Karpas-422 (cell line): ENCODE measurements at regions not wholly inside any gene's neighbourhood (a gene's known extent, or its start where the extent isn't known, plus 50 kb on each side); places are given as distances from the start of the nearest gene placed in this dataset.

Experiments
- DNase-seq: peaks from one replicate; pipeline ENCODE4 v3.0.0-alpha.2; 2015
- H2AFZ ChIP-seq: fragments of 200-600 bp; sonication (generic); 2 replicates; pipeline ENCODE4 v1.6.1; 2014; ENCODE audit warnings: antibody characterized with exemption, low read length, mixed read lengths
- H3K27ac ChIP-seq: fragments of 200-600 bp; sonication (generic); 2 replicates; pipeline ENCODE4 v1.5.1; 2014; ENCODE audit warnings: mild to moderate bottlenecking, low read length, moderate library complexity
- H3K27me3 ChIP-seq: fragments of 200-600 bp; sonication (generic); 2 replicates; pipeline ENCODE4 v1.6.1; 2014; ENCODE audit warnings: low read length, mixed read lengths
- H3K36me3 ChIP-seq: fragments of 200-600 bp; sonication (generic); 2 replicates; pipeline ENCODE4 v1.6.1; 2014; ENCODE audit warnings: low read length, mixed read lengths; ENCODE audit not compliant: insufficient read depth
- H3K4me1 ChIP-seq: fragments of 200-600 bp; sonication (generic); 2 replicates; pipeline ENCODE4 v1.6.1; 2014; ENCODE audit warnings: mild to moderate bottlenecking, low read length, mixed read lengths
- H3K4me2 ChIP-seq: fragments of 200-600 bp; sonication (generic); 2 replicates; pipeline ENCODE4 v1.6.1; 2014; ENCODE audit warnings: low read length, low read depth, mild to moderate bottlenecking; ENCODE audit not compliant: poor library complexity, severe bottlenecking
- H3K4me3 ChIP-seq: fragments of 200-600 bp; sonication (generic); 2 replicates; pipeline ENCODE4 v1.5.1; 2014; ENCODE audit warnings: mild to moderate bottlenecking, antibody characterized with exemption, low read length, mixed read lengths
- H3K79me2 ChIP-seq: fragments of 200-600 bp; sonication (generic); 2 replicates; pipeline ENCODE4 v1.6.1; 2014; ENCODE audit warnings: mild to moderate bottlenecking, low read length, mixed read lengths
- H3K9ac ChIP-seq: fragments of 200-600 bp; sonication (generic); 2 replicates; pipeline ENCODE4 v1.6.0; 2014; ENCODE audit warnings: low read length
- H3K9me2 ChIP-seq: fragments of 200-600 bp; sonication (generic), shearing (Covaris generic); replicated peaks from 2 replicates; pipeline ENCODE4 v1.6.0; 2014; ENCODE audit warnings: mild to moderate bottlenecking, low read length, moderate library complexity; ENCODE audit not compliant: insufficient read depth
- H3K9me3 ChIP-seq: fragments of 300-700, 200-600 bp; sonication (generic); 2 replicates; pipeline ENCODE4 v1.6.1; 2014; ENCODE audit warnings: low read length, mixed read lengths
- H4K20me1 ChIP-seq: fragments of 200-600 bp; sonication (generic); 2 replicates; pipeline ENCODE4 v1.6.1; 2014; ENCODE audit warnings: mild to moderate bottlenecking, antibody characterized with exemption, low read length, low read depth; ENCODE audit not compliant: insufficient read depth

GRCh38 chr1:10864776-10865175 lies 68.3 kb upstream of the CASZ1 start:
- Histone ChIP-seq H3K4me2 (no peak overlapping the region), H3K36me3 (no peaks in the 10 kb centered on the region), H3K79me2 (no peaks in the 10 kb centered on the region), H3K27ac (no peak overlapping the region), H3K27me3 (no peaks in the 10 kb centered on the region), H3K4me1 (peaks cover 4% of the 10 kb centered on the region; the same call in 1 of the 2 replicates), H3K9ac (no peak overlapping the region), H2AFZ (no peak overlapping the region), H3K4me3 (no peak overlapping the region), H3K9me3 (no peaks in the 10 kb centered on the region), H4K20me1 (no peaks in the 10 kb centered on the region), H3K9me2 (no peaks in the 10 kb centered on the region)
- DNase-seq: no peak

DNA sequence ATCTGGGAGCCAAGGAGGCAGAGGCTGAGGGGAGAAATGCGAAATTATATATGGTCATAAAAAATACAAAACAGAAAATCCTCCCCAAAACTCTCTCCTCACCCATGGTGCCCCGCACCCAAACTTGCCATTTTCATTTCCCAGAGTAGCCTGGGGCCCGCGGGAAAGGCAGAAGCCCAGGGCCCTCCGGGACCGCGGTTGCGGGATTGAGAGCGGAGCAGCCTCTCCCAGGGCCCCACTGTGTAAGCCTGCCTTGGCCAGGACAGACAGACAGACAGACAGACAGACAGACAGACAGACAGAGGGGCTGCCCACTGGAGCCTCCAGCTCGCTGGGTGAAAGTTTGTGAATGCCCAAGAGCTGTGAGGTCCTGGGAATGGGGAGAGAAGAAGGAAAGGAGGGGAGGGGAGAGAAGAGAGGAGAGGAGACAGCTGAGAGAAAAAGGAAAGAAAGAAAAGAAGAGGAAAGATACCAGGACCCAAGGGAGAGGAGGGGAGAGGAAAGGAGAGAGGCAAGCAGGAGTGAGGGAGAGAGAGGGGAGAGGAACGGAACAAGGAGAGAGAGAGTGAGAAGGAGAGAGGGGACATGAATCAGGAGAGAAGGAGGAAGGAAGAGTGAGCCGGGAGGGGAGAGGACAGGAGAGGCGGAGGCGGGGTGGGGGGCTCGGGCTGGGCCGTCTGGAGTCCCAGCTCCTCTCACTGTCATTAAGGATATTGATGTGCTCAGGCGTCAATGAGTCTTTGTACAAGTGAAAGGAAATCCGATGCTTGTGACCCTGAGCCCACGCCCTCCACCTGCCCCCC lies 69.3 kb upstream of the CASZ1 start:
- H3K4me1 ChIP-seq: peaks cover 4% of the 10 kb centered on the region; the same call in 1 of the 2 replicates
- H3K4me2 ChIP-seq: no peak overlapping the region
- no peaks in the 10 kb centered on the region for H3K27me3 ChIP-seq
- no peaks in the 10 kb centered on the region for H3K36me3 ChIP-seq
- H3K9me3 ChIP-seq: no peaks in the 10 kb centered on the region
- no peaks in the 10 kb centered on the region for H3K79me2 ChIP-seq
- H3K27ac ChIP-seq: no peak overlapping the region
- H4K20me1 ChIP-seq: no peaks in the 10 kb centered on the region
- no peak overlapping the region for H2AFZ ChIP-seq
- no peak overlapping the region for H3K9ac ChIP-seq
- no peaks in the 10 kb centered on the region for H3K9me2 ChIP-seq
- H3K4me3 ChIP-seq: no peak overlapping the region
- no peak for DNase-seq

- Histone ChIP-seq H3K4me1 (peaks cover 4% of the 10 kb centered on the region; the same call in 1 of the 2 replicates), H3K27ac (no peak overlapping the region), H3K9me2 (no peaks in the 10 kb centered on the region), H2AFZ (no peak overlapping the region), H3K9ac (no peak overlapping the region), H3K4me2 (no peak overlapping the region), H3K9me3 (no peaks in the 10 kb centered on the region), H3K36me3 (no peaks in the 10 kb centered on the region), H3K27me3 (no peaks in the 10 kb centered on the region), H4K20me1 (no peaks in the 10 kb centered on the region), H3K79me2 (no peaks in the 10 kb centered on the region), H3K4me3 (no peak overlapping the region)
- DNase-seq: no peak
Observed at GRCh38 chr1:10866321-10867093, 70.1 kb upstream of the CASZ1 start.

GRCh38 chr1:10867138-10867721 lies 70.8 kb upstream of the CASZ1 start:
- H2AFZ ChIP-seq: peak overlapping the region; percentile 56; the same call in 1 of the 2 replicates
- no peaks in the 10 kb centered on the region for H3K79me2 ChIP-seq
- no peaks in the 10 kb centered on the region for H4K20me1 ChIP-seq
- no peaks in the 10 kb centered on the region for H3K27me3 ChIP-seq
- H3K27ac ChIP-seq: no peak overlapping the region
- H3K9me2 ChIP-seq: no peaks in the 10 kb centered on the region
- no peaks in the 10 kb centered on the region for H3K36me3 ChIP-seq
- peaks cover 4% of the 10 kb centered on the region; the same call in 1 of the 2 replicates for H3K4me1 ChIP-seq
- no peak overlapping the region for H3K4me3 ChIP-seq
- peak; percentile 74 for DNase-seq
- 0 out of 2 replicates have a peak overlapping the region, but pooled peaks have one; percentile 30 for H3K9ac ChIP-seq
- H3K4me2 ChIP-seq: peak overlapping the region; percentile 50
- no peaks in the 10 kb centered on the region for H3K9me3 ChIP-seq

DNA sequence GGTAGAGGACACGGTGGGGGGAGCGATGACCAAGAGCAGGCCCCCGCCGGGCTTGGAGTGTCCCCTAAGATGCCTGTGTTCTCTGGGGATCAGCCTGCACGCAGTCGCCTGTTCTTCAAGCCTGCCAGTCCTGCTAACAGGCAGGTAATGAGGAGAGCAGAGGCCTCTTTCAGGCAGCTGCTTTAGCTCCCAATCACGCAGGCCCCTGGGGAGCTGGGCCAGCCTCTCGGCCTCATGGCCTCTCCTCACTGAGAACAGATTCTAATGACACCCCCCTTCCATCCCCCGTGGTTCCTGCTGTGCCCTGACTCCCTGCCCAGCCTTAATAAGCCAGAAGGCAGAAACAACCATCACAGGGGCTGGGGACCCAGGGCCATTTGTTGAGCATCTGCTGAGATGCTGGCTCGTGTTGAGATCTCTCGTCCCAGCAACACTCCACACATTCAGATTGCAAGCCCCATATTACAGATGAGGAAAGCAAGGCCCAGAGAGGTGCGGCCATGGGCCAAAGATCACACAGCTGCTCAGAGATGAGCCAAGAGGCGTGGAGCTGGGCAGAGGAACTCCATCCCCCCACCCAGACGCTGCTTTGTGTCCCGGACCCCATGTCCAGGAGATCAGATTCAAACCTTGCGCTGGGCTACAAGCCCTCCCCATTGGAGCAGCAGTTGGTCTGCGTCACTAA lies 71.6 kb upstream of the CASZ1 start:
- no peak for DNase-seq
- H2AFZ ChIP-seq: no peak overlapping the region

DNA sequence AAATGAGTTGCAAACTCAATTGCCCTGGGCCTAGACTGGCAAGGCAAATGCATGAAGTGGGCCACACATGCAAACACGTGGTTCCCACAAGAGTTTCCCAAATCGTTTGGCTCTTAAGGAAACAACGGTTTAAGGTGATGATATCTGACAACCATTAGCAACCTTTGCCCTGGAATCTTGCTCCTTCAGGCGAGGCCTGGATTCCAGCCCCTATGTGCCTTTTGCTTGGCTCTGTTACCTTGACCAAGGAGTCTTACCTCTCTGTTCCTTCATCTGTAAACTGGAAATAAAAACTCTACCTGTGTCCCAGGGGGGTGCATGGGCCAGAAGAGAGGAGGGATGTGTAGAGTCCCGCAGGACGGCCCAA lies 72.1 kb upstream of the CASZ1 start:
- Histone ChIP-seq H4K20me1 (no peaks in the 10 kb centered on the region), H3K27ac (no peak overlapping the region), H3K9me3 (no peaks in the 10 kb centered on the region), H3K9ac (no peak overlapping the region), H3K27me3 (no peaks in the 10 kb centered on the region), H3K4me3 (no peak overlapping the region), H3K36me3 (no peaks in the 10 kb centered on the region), H3K9me2 (no peaks in the 10 kb centered on the region), H3K4me2 (no peak overlapping the region), H3K4me1 (peaks cover 4% of the 10 kb centered on the region; the same call in 1 of the 2 replicates), H2AFZ (no peak overlapping the region), H3K79me2 (no peaks in the 10 kb centered on the region)
- peak; percentile 6 for DNase-seq

More for the DNA sequence above, 71.6 kb upstream of the CASZ1 start:
- no peaks in the 10 kb centered on the region for H3K9me2 ChIP-seq
- no peaks in the 10 kb centered on the region for H3K79me2 ChIP-seq
- peaks cover 4% of the 10 kb centered on the region; the same call in 1 of the 2 replicates for H3K4me1 ChIP-seq
- H3K9ac ChIP-seq: no peak overlapping the region
- H3K27ac ChIP-seq: no peak overlapping the region
- no peak overlapping the region for H3K4me2 ChIP-seq
- H4K20me1 ChIP-seq: no peaks in the 10 kb centered on the region
- H3K4me3 ChIP-seq: no peak overlapping the region
- H3K27me3 ChIP-seq: no peaks in the 10 kb centered on the region
- H3K9me3 ChIP-seq: no peaks in the 10 kb centered on the region
- no peaks in the 10 kb centered on the region for H3K36me3 ChIP-seq

DNA sequence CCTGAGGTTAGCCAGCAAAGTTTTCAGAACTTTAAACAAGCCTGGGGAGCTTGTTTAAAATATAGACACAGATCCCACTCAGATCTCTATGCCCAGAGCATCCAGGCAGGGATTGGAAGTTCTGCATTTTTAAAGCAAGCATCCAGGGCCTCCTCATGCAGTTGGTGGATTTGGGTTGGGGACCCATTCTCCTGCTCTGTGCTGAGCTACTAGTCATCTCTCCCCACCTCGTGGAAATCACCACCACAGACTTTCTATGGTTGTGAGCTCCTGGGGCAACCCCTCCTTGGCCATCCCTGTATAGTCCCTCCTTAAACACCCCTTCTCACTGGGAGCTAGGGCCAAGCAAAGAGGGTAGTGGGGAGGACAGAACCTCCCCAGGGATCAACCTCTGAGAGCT lies 73.5 kb upstream of the CASZ1 start:
- H3K4me3 ChIP-seq: no peak overlapping the region
- no peak overlapping the region for H3K27ac ChIP-seq
- H3K4me2 ChIP-seq: no peak overlapping the region
- peaks cover 4% of the 10 kb centered on the region; the same call in 1 of the 2 replicates for H3K4me1 ChIP-seq
- no peak overlapping the region for H2AFZ ChIP-seq
- no peaks in the 10 kb centered on the region for H3K27me3 ChIP-seq
- no peaks in the 10 kb centered on the region for H3K9me3 ChIP-seq
- H3K79me2 ChIP-seq: no peaks in the 10 kb centered on the region
- H3K36me3 ChIP-seq: no peaks in the 10 kb centered on the region
- H3K9ac ChIP-seq: no peak overlapping the region
- no peak for DNase-seq
- H4K20me1 ChIP-seq: no peaks in the 10 kb centered on the region
- no peaks in the 10 kb centered on the region for H3K9me2 ChIP-seq
